ENCODE measurements at regions not wholly inside any gene's neighbourhood (a gene's known extent, or its start where the extent isn't known, plus 50 kb on each side); places are given as distances from the start of the nearest gene placed in this dataset.

DNA sequence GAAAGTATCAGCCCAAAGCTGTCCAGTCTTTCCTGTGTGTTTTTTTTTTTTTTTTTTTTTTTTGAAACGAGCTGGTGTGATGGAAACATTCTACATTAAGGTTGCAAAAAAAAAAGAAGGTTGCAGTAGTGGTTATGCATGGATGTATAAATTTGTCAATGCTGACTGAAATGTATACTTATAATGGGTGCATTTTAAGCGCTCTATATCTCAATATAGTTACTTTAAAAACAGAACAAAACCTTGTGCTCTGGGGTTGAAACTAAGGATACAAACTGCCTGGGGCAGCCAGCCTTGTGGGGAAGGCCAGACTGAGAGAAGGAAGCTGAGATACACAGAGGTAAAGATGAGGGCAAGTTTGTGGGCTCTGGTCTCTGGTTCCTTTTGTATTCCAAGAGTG, 87.3 kb upstream of the RMST start:
- Histone ChIP-seq H3K4me1 (ENCODE audit: insufficient read depth, low read length) (no peaks in the 10 kb centered on the region), H3K4me2 (ENCODE audit: insufficient read depth, low read length) (no peak overlapping the region), H3K4me3 (ENCODE audit: insufficient read depth, low read length) (no peak overlapping the region), H3K36me3 (ENCODE audit: insufficient read depth, low read length) (no peaks in the 10 kb centered on the region), H3K27ac (ENCODE audit: low read depth, low read length) (no peak overlapping the region), H4K20me1 (ENCODE audit: insufficient read depth, low read length) (no peaks in the 10 kb centered on the region), H3K27me3 (ENCODE audit: insufficient read depth, low read length) (no peaks in the 10 kb centered on the region), H2AFZ (ENCODE audit: low read length) (no peak overlapping the region), H3K9me3 (ENCODE audit: low read depth, low read length) (peaks cover 6% of the 10 kb centered on the region), H3K79me2 (ENCODE audit: insufficient read depth, low read length) (no peaks in the 10 kb centered on the region)
- TF ChIP-seq, protein P1, sequence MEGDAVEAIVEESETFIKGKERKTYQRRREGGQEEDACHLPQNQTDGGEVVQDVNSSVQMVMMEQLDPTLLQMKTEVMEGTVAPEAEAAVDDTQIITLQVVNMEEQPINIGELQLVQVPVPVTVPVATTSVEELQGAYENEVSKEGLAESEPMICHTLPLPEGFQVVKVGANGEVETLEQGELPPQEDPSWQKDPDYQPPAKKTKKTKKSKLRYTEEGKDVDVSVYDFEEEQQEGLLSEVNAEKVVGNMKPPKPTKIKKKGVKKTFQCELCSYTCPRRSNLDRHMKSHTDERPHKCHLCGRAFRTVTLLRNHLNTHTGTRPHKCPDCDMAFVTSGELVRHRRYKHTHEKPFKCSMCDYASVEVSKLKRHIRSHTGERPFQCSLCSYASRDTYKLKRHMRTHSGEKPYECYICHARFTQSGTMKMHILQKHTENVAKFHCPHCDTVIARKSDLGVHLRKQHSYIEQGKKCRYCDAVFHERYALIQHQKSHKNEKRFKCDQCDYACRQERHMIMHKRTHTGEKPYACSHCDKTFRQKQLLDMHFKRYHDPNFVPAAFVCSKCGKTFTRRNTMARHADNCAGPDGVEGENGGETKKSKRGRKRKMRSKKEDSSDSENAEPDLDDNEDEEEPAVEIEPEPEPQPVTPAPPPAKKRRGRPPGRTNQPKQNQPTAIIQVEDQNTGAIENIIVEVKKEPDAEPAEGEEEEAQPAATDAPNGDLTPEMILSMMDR (IDR thresholded peaks at IDR 0.05; ENCODE audit: extremely low read depth, low read depth, low read length), result no peak
- DNase-seq (ENCODE audit: insufficient read length, low spot score, missing footprints), result no peak

DNA sequence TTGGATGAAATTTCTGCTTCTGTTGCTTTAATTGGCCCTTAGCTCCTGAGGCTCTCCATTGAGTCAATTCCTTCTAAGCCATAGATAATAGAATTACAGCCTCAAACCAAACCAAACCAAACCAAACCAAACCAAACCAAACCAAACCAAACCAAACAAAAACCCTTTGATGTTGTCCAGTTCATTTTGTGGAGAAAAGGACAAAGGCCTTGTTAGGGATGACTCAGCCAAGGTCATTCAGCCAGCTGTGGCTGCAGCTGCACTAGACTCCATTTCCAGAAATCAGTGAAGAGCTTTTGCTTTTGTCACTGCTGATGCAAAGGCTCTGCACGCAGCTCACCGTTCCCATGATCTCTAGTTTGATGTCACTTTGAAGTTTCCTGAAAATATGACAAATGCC, 82.2 kb upstream of the RMST start:
- Histone ChIP-seq H3K79me2 (ENCODE audit: insufficient read depth, low read length) (no peaks in the 10 kb centered on the region), H3K27me3 (ENCODE audit: insufficient read depth, low read length) (no peaks in the 10 kb centered on the region), H3K4me2 (ENCODE audit: insufficient read depth, low read length) (no peak overlapping the region), H2AFZ (ENCODE audit: low read length) (no peak overlapping the region), H3K36me3 (ENCODE audit: insufficient read depth, low read length) (no peaks in the 10 kb centered on the region), H3K9me3 (ENCODE audit: low read depth, low read length) (peaks cover 8% of the 10 kb centered on the region), H3K27ac (ENCODE audit: low read depth, low read length) (no peak overlapping the region), H3K4me3 (ENCODE audit: insufficient read depth, low read length) (no peak overlapping the region), H3K4me1 (ENCODE audit: insufficient read depth, low read length) (no peaks in the 10 kb centered on the region), H4K20me1 (ENCODE audit: insufficient read depth, low read length) (no peaks in the 10 kb centered on the region)
- no peak for DNase-seq (ENCODE audit: insufficient read length, low spot score, missing footprints)
- TF ChIP-seq, protein P1 (IDR thresholded peaks at IDR 0.05; ENCODE audit: extremely low read depth, low read depth, low read length), result no peak

DNA sequence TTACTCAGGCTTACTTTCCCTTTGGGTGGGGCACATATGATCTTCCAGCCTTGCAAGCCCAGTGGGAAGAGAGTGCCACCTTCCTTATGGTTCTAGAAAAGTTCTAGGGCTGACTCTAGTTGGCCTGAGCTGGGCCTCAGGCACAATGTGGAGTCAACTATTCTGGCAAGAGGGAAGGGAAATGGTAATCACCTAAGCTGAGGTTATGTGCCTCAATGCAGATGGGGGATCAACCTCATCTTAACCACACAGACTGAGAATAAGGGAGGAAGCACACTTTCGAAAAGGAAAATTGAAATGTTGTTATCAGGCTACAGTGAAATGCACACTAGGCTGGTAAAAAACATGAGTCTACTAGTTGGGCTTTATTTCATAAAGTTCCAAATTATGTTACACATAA, 77.5 kb upstream of the RMST start:
- Histone ChIP-seq H2AFZ (ENCODE audit: low read length) (no peak overlapping the region), H3K4me2 (ENCODE audit: insufficient read depth, low read length) (no peak overlapping the region), H3K36me3 (ENCODE audit: insufficient read depth, low read length) (no peaks in the 10 kb centered on the region), H3K27ac (ENCODE audit: low read depth, low read length) (no peak overlapping the region), H4K20me1 (ENCODE audit: insufficient read depth, low read length) (no peaks in the 10 kb centered on the region), H3K79me2 (ENCODE audit: insufficient read depth, low read length) (no peaks in the 10 kb centered on the region), H3K4me1 (ENCODE audit: insufficient read depth, low read length) (no peaks in the 10 kb centered on the region), H3K9me3 (ENCODE audit: low read depth, low read length) (peaks cover 2% of the 10 kb centered on the region), H3K4me3 (ENCODE audit: insufficient read depth, low read length) (no peak overlapping the region), H3K27me3 (ENCODE audit: insufficient read depth, low read length) (no peaks in the 10 kb centered on the region)
- TF ChIP-seq, protein P1 (IDR thresholded peaks at IDR 0.05; ENCODE audit: extremely low read depth, low read depth, low read length), result no peak
- no peak for DNase-seq (ENCODE audit: insufficient read length, low spot score, missing footprints)

DNA sequence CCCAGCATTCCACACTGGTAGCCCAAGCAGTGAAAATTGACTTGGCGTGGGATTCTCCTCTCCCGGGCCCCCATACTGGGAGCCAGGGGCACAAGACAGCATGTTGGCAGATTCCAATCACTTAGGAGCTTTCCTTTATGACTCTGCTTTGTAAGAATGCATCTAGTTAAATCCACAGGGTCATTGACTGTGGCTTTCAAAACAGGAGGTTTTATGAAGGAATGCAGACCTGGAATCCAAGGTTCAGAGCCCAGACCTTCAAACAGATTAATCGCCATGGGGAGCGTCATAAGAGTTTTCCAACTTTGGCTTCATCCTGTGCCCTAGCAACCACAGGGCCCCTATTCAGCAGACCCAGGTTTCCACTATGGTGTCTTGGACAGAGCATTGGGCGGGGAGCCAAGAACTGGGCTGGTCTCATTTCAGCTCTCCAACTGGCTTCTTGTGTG, 76.4 kb upstream of the RMST start:
- Histone ChIP-seq H3K4me2 (ENCODE audit: insufficient read depth, low read length) (no peak overlapping the region), H3K4me1 (ENCODE audit: insufficient read depth, low read length) (no peaks in the 10 kb centered on the region), H3K36me3 (ENCODE audit: insufficient read depth, low read length) (no peaks in the 10 kb centered on the region), H4K20me1 (ENCODE audit: insufficient read depth, low read length) (no peaks in the 10 kb centered on the region), H3K79me2 (ENCODE audit: insufficient read depth, low read length) (no peaks in the 10 kb centered on the region), H3K9me3 (ENCODE audit: low read depth, low read length) (no peaks in the 10 kb centered on the region), H3K27ac (ENCODE audit: low read depth, low read length) (no peak overlapping the region), H2AFZ (ENCODE audit: low read length) (no peak overlapping the region), H3K27me3 (ENCODE audit: insufficient read depth, low read length) (no peaks in the 10 kb centered on the region), H3K4me3 (ENCODE audit: insufficient read depth, low read length) (no peak overlapping the region)
- TF ChIP-seq, protein P1 (IDR thresholded peaks at IDR 0.05; ENCODE audit: extremely low read depth, low read depth, low read length), result no peak
- DNase-seq (ENCODE audit: insufficient read length, low spot score, missing footprints), result no peak

All from osteoblast (primary cell).